Spleen (tissue), 11 donors: ENCODE measurements at regions not wholly inside any gene's neighbourhood (a gene's known extent, or its start where the extent isn't known, plus 50 kb on each side); places are given as distances from the start of the nearest gene placed in this dataset.

Experiments
- DNase-seq: peaks from one replicate; pipeline ENCODE4 v3.0.0-alpha.2; 2020
- H3K27ac ChIP-seq, 8 donors: fragments of 200-600 bp; sonication (generic) in 7 of 8; 1 replicate in 4 of 8; 2 replicates in 4 of 8; pipeline versions ENCODE4 v1.5.0 to v1.8.0; 2016 to 2021; ENCODE audit warnings: inconsistent platforms in 4 of 8, mild to moderate bottlenecking in 4 of 8, moderate library complexity in 1 of 8
- H3K27me3 ChIP-seq, 7 donors: fragments of 200-600 bp; sonication (generic) in 6 of 7; replicated peaks in 1 of 7; 1 replicate in 4 of 7; 2 replicates in 3 of 7; pipeline versions ENCODE4 v1.5.0 to v1.8.0; 2016 to 2021; ENCODE audit warnings: inconsistent platforms in 3 of 7, mild to moderate bottlenecking in 1 of 7
- H3K36me3 ChIP-seq, 6 donors: fragments of 200-600 bp; sonication (generic) in 5 of 6; 1 replicate in 4 of 6; 2 replicates in 2 of 6; pipeline versions ENCODE4 v1.5.0 to v1.8.0; 2016 to 2021; ENCODE audit warnings: inconsistent platforms in 2 of 6
- H3K4me1 ChIP-seq, 6 donors: fragments of 200-600 bp; sonication (generic) in 5 of 6; 1 replicate in 3 of 6; 2 replicates in 3 of 6; pipeline versions ENCODE4 v1.5.0 to v1.8.0; 2016 to 2021; ENCODE audit warnings: inconsistent platforms in 3 of 6
- H3K4me3 ChIP-seq, 8 donors: fragments of 200-600 bp; sonication (generic) in 7 of 8; 1 replicate in 4 of 8; 2 replicates in 4 of 8; pipeline versions ENCODE4 v1.5.0 to v1.8.0; 2016 to 2021; ENCODE audit warnings: inconsistent platforms in 4 of 8, mild to moderate bottlenecking in 4 of 8, moderate library complexity in 2 of 8
- H3K9me3 ChIP-seq, 8 donors: fragments of 200-600 bp; sonication (generic) in 7 of 8; 1 replicate in 4 of 8; 2 replicates in 4 of 8; pipeline versions ENCODE4 v1.5.0 to v1.8.0; 2016 to 2021; ENCODE audit warnings: inconsistent platforms in 4 of 8
- CTCF ChIP-seq, 11 experiments: fragments of 200-600 bp in 7 of 11; fragments of 450-650 bp in 4 of 11; sonication (generic) in 4 of 11; IDR thresholded peaks in 8 of 11; conservative IDR thresholded peaks in 3 of 11; 1 replicate in 7 of 11; 2 replicates in 4 of 11; pipeline versions ENCODE4 v1.4.0 to v1.8.0; 2016 to 2021; ENCODE audit warnings: antibody characterized with exemption in 11 of 11, inconsistent platforms in 4 of 11, mild to moderate bottlenecking in 1 of 11
- POLR2A ChIP-seq, 3 donors: fragments of 450-650 bp; IDR thresholded peaks; one replicate each; pipeline ENCODE4 v1.5.1; 2017; ENCODE audit warnings: antibody characterized with exemption in 3 of 3, mild to moderate bottlenecking in 1 of 3
- POLR2AphosphoS5 ChIP-seq, 3 donors: sonication (generic); formaldehyde crosslinking; IDR thresholded peaks; one replicate each; pipeline ENCODE4 v1.5.1; 2017; ENCODE audit warnings: antibody characterized with exemption in 3 of 3
- WGBS, 5 donors: extraction: QIAGEN DNeasy Blood & Tissue Kit in 3 of 5; methylation state at CpG; one replicate each; pipeline versions ENCODE4 v1.1.5 to v1.1.7; 2013 to 2018; 5-methylcytosine and 5-hydroxymethylcytosine counted together
- intact Hi-C: fragments of 100-400 bp; cut with DNase I; formaldehyde crosslinking; loops from one replicate; pipeline ENCODE4 v1.15.0; 2023; ENCODE audit warnings: low total_unique reads
- donor health status: healthy with polysubstance abuse.
- donor health status: DM: no; HTN: no; CAD: no; lungs with moderate emphysema.
- donor health status: DM: no; HTN: no; CAD: no.
- donor health status: Bipolar disorder and iron deficiency.
- donor health status: healthy.
- donor health status: DM: no; HTN: no; CAD: no.
- donor health status: DM: yes; HTN: yes; CAD: no.

GRCh38 chr10:78212786-78213175 lies 179.1 kb downstream of the RPS24 start:
- H3K36me3 ChIP-seq = no peaks in the 10 kb centered on the region
- 47 to 86% (median 75%) methylated on average over 6 to 7 of the region's 7 CpGs for WGBS, 5 donors
- no peak for DNase-seq
- intact Hi-C loops = no loop called here
- TF ChIP-seq POLR2A (IDR thresholded peaks at IDR 0.05) (no peak), CTCF (IDR thresholded peaks at IDR 0.05 in 8 of 11, conservative IDR thresholded peaks at IDR 0.05 in 3 of 11) (no peak), POLR2AphosphoS5 (IDR thresholded peaks at IDR 0.05) (no peak)
- H3K4me3 ChIP-seq = no peak overlapping the region
- H3K27ac ChIP-seq = no peak overlapping the region
- peaks cover 0 to 21% (median 0%) of the 10 kb centered on the region in 7 donors for H3K27me3 ChIP-seq
- H3K4me1 ChIP-seq = peaks cover 0 to 8% (median 0%) of the 10 kb centered on the region in 6 donors
- no peaks in the 10 kb centered on the region for H3K9me3 ChIP-seq

GRCh38 chr10:78214955-78215354 lies 181.3 kb downstream of the RPS24 start:
- no peaks in the 10 kb centered on the region for H3K9me3 ChIP-seq
- peaks cover 0 to 37% (median 0%) of the 10 kb centered on the region in 7 donors for H3K27me3 ChIP-seq
- intact Hi-C loops = no loop called here
- peak overlapping the region in 3 of 8 donors; percentile 26 to 49 (median 49) for H3K27ac ChIP-seq
- no peak for TF ChIP-seq POLR2A (IDR thresholded peaks at IDR 0.05)
- no peak for TF ChIP-seq POLR2AphosphoS5 (IDR thresholded peaks at IDR 0.05)
- TF ChIP-seq CTCF (IDR thresholded peaks at IDR 0.05 in 8 of 11, conservative IDR thresholded peaks at IDR 0.05 in 3 of 11) = no peak
- no peak for DNase-seq
- H3K4me3 ChIP-seq = no peak overlapping the region
- 57 to 85% (median 64%) methylated on average over 4 of the region's 4 CpGs for WGBS, 5 donors
- H3K36me3 ChIP-seq = no peaks in the 10 kb centered on the region
- peaks cover 0 to 8% (median 0%) of the 10 kb centered on the region in 6 donors for H3K4me1 ChIP-seq

GRCh38 chr10:78215645-78216044 lies 182.0 kb downstream of the RPS24 start:
- peak in 2 of 3 donors; percentile 11 to 55 for TF ChIP-seq POLR2AphosphoS5 (IDR thresholded peaks at IDR 0.05)
- no peak for TF ChIP-seq CTCF (IDR thresholded peaks at IDR 0.05 in 8 of 11, conservative IDR thresholded peaks at IDR 0.05 in 3 of 11)
- no peak for TF ChIP-seq POLR2A (IDR thresholded peaks at IDR 0.05)
- no peak for DNase-seq
- Histone ChIP-seq H3K4me3 (no peak overlapping the region), H3K27ac (peak overlapping the region in 3 of 8 donors; percentile 26 to 49 (median 49)), H3K36me3 (no peaks in the 10 kb centered on the region), H3K4me1 (peaks cover 0 to 8% (median 0%) of the 10 kb centered on the region in 6 donors), H3K9me3 (no peaks in the 10 kb centered on the region), H3K27me3 (peaks cover 0 to 37% (median 0%) of the 10 kb centered on the region in 7 donors)
- intact Hi-C loops = no loop called here
- 25 to 52% (median 30%) methylated on average over 12 of the region's 12 CpGs for WGBS, 5 donors

- H3K27ac ChIP-seq = no peak overlapping the region
- no peak for DNase-seq
- peaks cover 0 to 7% (median 0%) of the 10 kb centered on the region in 6 donors for H3K4me1 ChIP-seq
- H3K27me3 ChIP-seq = peaks cover 0 to 37% (median 0%) of the 10 kb centered on the region in 7 donors
- no peak overlapping the region for H3K4me3 ChIP-seq
- TF ChIP-seq CTCF (IDR thresholded peaks at IDR 0.05 in 8 of 11, conservative IDR thresholded peaks at IDR 0.05 in 3 of 11) = no peak
- no peak for TF ChIP-seq POLR2A (IDR thresholded peaks at IDR 0.05)
- TF ChIP-seq POLR2AphosphoS5 (IDR thresholded peaks at IDR 0.05) = no peak
- H3K36me3 ChIP-seq = no peaks in the 10 kb centered on the region
- H3K9me3 ChIP-seq = no peaks in the 10 kb centered on the region
- intact Hi-C loops = no loop called here
- 44 to 60% (median 47%) methylated on average over 6 of the region's 6 CpGs for WGBS, 5 donors
Measured at GRCh38 chr10:78217336-78217735, 183.7 kb downstream of the RPS24 start.
